OCI-LY1 (cell line): ENCODE measurements at regions not wholly inside any gene's neighbourhood (a gene's known extent, or its start where the extent isn't known, plus 50 kb on each side); places are given as distances from the start of the nearest gene placed in this dataset.

Experiments used
- H2AFZ ChIP-seq: fragments of 200-600 bp; sonication (generic), shearing (Covaris generic); 2 replicates; pipeline ENCODE4 v1.6.0; 2014; ENCODE audit warnings: antibody characterized with exemption, mild to moderate bottlenecking, low read length
- H3F3A ChIP-seq: fragments of 200-600 bp; sonication (generic), shearing (Covaris generic); 2 replicates; pipeline ENCODE4 v1.6.0; 2014; ENCODE audit warnings: mild to moderate bottlenecking, antibody characterized with exemption, low read length, moderate library complexity; ENCODE audit not compliant: insufficient read depth
- H3K27ac ChIP-seq: fragments of 200-600 bp; sonication (generic); 2 replicates; pipeline ENCODE4 v1.5.1; 2014; ENCODE audit warnings: low read length, mixed run types, mild to moderate bottlenecking, low read depth; ENCODE audit not compliant: poor library complexity, severe bottlenecking
- H3K27me3 ChIP-seq: fragments of 200-600 bp; sonication (generic); 2 replicates; pipeline ENCODE4 v1.6.0; 2014; ENCODE audit warnings: antibody characterized with exemption, mild to moderate bottlenecking, low read length, moderate library complexity; ENCODE audit not compliant: insufficient read depth
- H3K36me3 ChIP-seq: fragments of 200-600 bp; sonication (generic); 2 replicates; pipeline ENCODE4 v1.6.1; 2014; ENCODE audit warnings: mild to moderate bottlenecking, antibody characterized with exemption, low read length, moderate library complexity, mixed read lengths; ENCODE audit not compliant: insufficient read depth
- H3K4me1 ChIP-seq: fragments of 200-600 bp; sonication (generic); 2 replicates; pipeline ENCODE4 v1.5.1; 2014; ENCODE audit warnings: mild to moderate bottlenecking, low read length, moderate library complexity; ENCODE audit not compliant: insufficient read depth, severe bottlenecking
- H3K4me2 ChIP-seq: fragments of 200-600 bp; sonication (generic), shearing (Covaris generic); 2 replicates; pipeline ENCODE4 v1.6.1; 2014; ENCODE audit warnings: low read length
- H3K4me3 ChIP-seq: fragments of 200-600 bp; sonication (generic); 2 replicates; pipeline ENCODE4 v1.5.1; 2014; ENCODE audit warnings: low read length, low read depth, mild to moderate bottlenecking, mixed read lengths; ENCODE audit not compliant: poor library complexity, severe bottlenecking
- H3K79me2 ChIP-seq: fragments of 200-600 bp; shearing (Covaris generic); 2 replicates; pipeline ENCODE4 v1.6.1; 2016; ENCODE audit warnings: mixed run types, low read length, mixed read lengths; ENCODE audit not compliant: insufficient read depth
- H3K9ac ChIP-seq: fragments of 200-600 bp; sonication (generic), shearing (Covaris generic); 2 replicates; pipeline ENCODE4 v1.6.1; 2014; ENCODE audit warnings: mild to moderate bottlenecking, low read length, mixed read lengths
- H3K9me2 ChIP-seq: fragments of 200-600 bp; sonication (generic), shearing (Covaris generic); 2 replicates; pipeline ENCODE4 v1.6.1; 2014; ENCODE audit warnings: low read depth, mild to moderate bottlenecking, low read length, mixed read lengths
- H3K9me3 ChIP-seq: fragments of 200-600 bp; shearing (Covaris generic); 2 replicates; pipeline ENCODE4 v1.6.1; 2014; ENCODE audit warnings: low read length, mixed read lengths
- H4K20me1 ChIP-seq: fragments of 200-600 bp; sonication (generic), shearing (Covaris generic); 2 replicates; pipeline ENCODE4 v1.6.0; 2016; ENCODE audit warnings: mild to moderate bottlenecking, low read length; ENCODE audit not compliant: insufficient read depth
- CTCF ChIP-seq: fragments of 200-600 bp; sonication (generic), shearing (Covaris generic); IDR thresholded peaks from 2 replicates; pipeline ENCODE4 v1.5.1; 2017; ENCODE audit warnings: mild to moderate bottlenecking, antibody characterized with exemption, low read length, moderate library complexity, mixed read lengths
- EZH2 ChIP-seq: fragments of 200-600 bp; sonication (generic), shearing (Covaris generic); IDR thresholded peaks from 2 replicates; pipeline ENCODE4 v1.8.0; 2017; ENCODE audit warnings: borderline replicate concordance, mixed run types, mild to moderate bottlenecking, antibody characterized with exemption, low read length, moderate library complexity, mixed read lengths

- Histone ChIP-seq H3K9ac (no peak overlapping the region), H3K9me3 (no peaks in the 10 kb centered on the region), H3K9me2 (no peaks in the 10 kb centered on the region), H3K4me2 (no peak overlapping the region), H3K27ac (no peak overlapping the region), H4K20me1 (no peaks in the 10 kb centered on the region), H3K36me3 (no peaks in the 10 kb centered on the region), H3K79me2 (no peaks in the 10 kb centered on the region), H3K4me1 (no peaks in the 10 kb centered on the region), H3K4me3 (no peak overlapping the region), H3F3A (no peaks in the 10 kb centered on the region), H3K27me3 (no peaks in the 10 kb centered on the region), H2AFZ (no peak overlapping the region)
- TF ChIP-seq CTCF (no peak), EZH2 (no peak)
Measured at GRCh38 chr1:76006234-76006633, 68.3 kb upstream of the ST6GALNAC3 start.

GRCh38 chr1:76010802-76011201 lies 63.7 kb upstream of the ST6GALNAC3 start:
- TF ChIP-seq CTCF (no peak), EZH2 (no peak)
- no peaks in the 10 kb centered on the region for H3K27me3 ChIP-seq
- H3K36me3 ChIP-seq: no peaks in the 10 kb centered on the region
- H3K9me3 ChIP-seq: no peaks in the 10 kb centered on the region
- no peak overlapping the region for H3K27ac ChIP-seq
- H3K4me3 ChIP-seq: no peak overlapping the region
- no peaks in the 10 kb centered on the region for H3K4me1 ChIP-seq
- no peaks in the 10 kb centered on the region for H3K9me2 ChIP-seq
- H3K9ac ChIP-seq: no peak overlapping the region
- H3F3A ChIP-seq: no peaks in the 10 kb centered on the region
- no peaks in the 10 kb centered on the region for H3K79me2 ChIP-seq
- H4K20me1 ChIP-seq: no peaks in the 10 kb centered on the region
- no peak overlapping the region for H3K4me2 ChIP-seq
- H2AFZ ChIP-seq: no peak overlapping the region

GRCh38 chr1:76012341-76013205 lies 62.0 kb upstream of the ST6GALNAC3 start:
- Histone ChIP-seq H3K9ac (no peak overlapping the region), H3K9me2 (no peaks in the 10 kb centered on the region), H3K36me3 (no peaks in the 10 kb centered on the region), H3K79me2 (no peaks in the 10 kb centered on the region), H3K27me3 (no peaks in the 10 kb centered on the region), H3K27ac (no peak overlapping the region), H3K4me3 (no peak overlapping the region), H3K9me3 (no peaks in the 10 kb centered on the region), H3K4me2 (no peak overlapping the region), H4K20me1 (no peaks in the 10 kb centered on the region), H3K4me1 (no peaks in the 10 kb centered on the region), H2AFZ (no peak overlapping the region), H3F3A (no peaks in the 10 kb centered on the region)
- no peak for TF ChIP-seq CTCF
- no peak for TF ChIP-seq EZH2
